ENCODE measurements at regions not wholly inside any gene's neighbourhood (a gene's known extent, or its start where the extent isn't known, plus 50 kb on each side); places are given as distances from the start of the nearest gene placed in this dataset.

GRCh38 chr7:446289-446935 lies 73.2 kb downstream of the PDGFA start:
- no peak overlapping the region for H3K27ac ChIP-seq
- no peak overlapping the region for H3K4me3 ChIP-seq

Measured in skin epidermis (tissue), 12 donors.